Lung (tissue), 11 donors: ENCODE measurements at regions not wholly inside any gene's neighbourhood (a gene's known extent, or its start where the extent isn't known, plus 50 kb on each side); places are given as distances from the start of the nearest gene placed in this dataset.
A peak's percentile ranks its signal among the peaks of the same experiment; 100 is the strongest.

ENCODE experiments used
- ATAC-seq: fragments of 200-7000 bp; cut with Tn5 transposase; one replicate; pipeline ENCODE4 v1.9.1; 2020; ENCODE audit warnings: moderate number of reproducible peaks; ENCODE audit not compliant: insufficient read depth, low FRiP score
- DNase-seq, 3 donors: peaks; one replicate each; pipeline ENCODE4 v3.0.0-alpha.2; 2013 to 2017
- H3K27ac ChIP-seq, 2 donors: one replicate each; pipeline ENCODE4 v1.5.1; 2013; ENCODE audit warnings: mild to moderate bottlenecking in 2 of 2, moderate library complexity in 2 of 2, control low read depth in 1 of 2, inconsistent platforms in 1 of 2, low read depth in 1 of 2, low read length in 1 of 2
- H3K27me3 ChIP-seq, 3 donors: one replicate each; pipeline ENCODE4 v1.5.1; 2013; ENCODE audit warnings: low read length in 2 of 3; ENCODE audit not compliant: control insufficient read depth in 3 of 3, insufficient read depth in 3 of 3
- H3K36me3 ChIP-seq, 4 donors: one replicate each; pipeline ENCODE4 v1.5.1; 2013; ENCODE audit warnings: low read length in 4 of 4, mild to moderate bottlenecking in 1 of 4, moderate library complexity in 1 of 4; ENCODE audit not compliant: control insufficient read depth in 4 of 4, insufficient read depth in 4 of 4
- H3K4me1 ChIP-seq, 5 donors: one replicate each; pipeline ENCODE4 v1.5.1; 2013; ENCODE audit warnings: low read length in 5 of 5, mild to moderate bottlenecking in 2 of 5, moderate library complexity in 1 of 5; ENCODE audit not compliant: control insufficient read depth in 5 of 5, insufficient read depth in 5 of 5
- H3K4me3 ChIP-seq: one replicate; pipeline ENCODE4 v1.5.1; 2013; ENCODE audit warnings: mild to moderate bottlenecking, control low read depth, moderate library complexity
- H3K9ac ChIP-seq, 2 donors: one replicate each; pipeline ENCODE4 v1.5.1; 2013; ENCODE audit warnings: low read length in 2 of 2, control low read depth in 1 of 2; ENCODE audit not compliant: insufficient read depth in 1 of 2
- H3K9me3 ChIP-seq, 4 donors: one replicate each; pipeline ENCODE4 v1.5.1; 2013; ENCODE audit warnings: low read length in 3 of 4, mild to moderate bottlenecking in 1 of 4, moderate library complexity in 1 of 4; ENCODE audit not compliant: control insufficient read depth in 4 of 4, insufficient read depth in 3 of 4
- CTCF ChIP-seq: IDR thresholded peaks from 2 replicates; pipeline ENCODE4 v1.5.1; 2012; ENCODE audit warnings: mild to moderate bottlenecking; ENCODE audit errors: control extremely low read depth, extremely low read depth
- WGBS, 2 donors: extraction: QIAGEN DNeasy Blood & Tissue Kit; methylation state at CpG; one replicate each; pipeline ENCODE4 v1.1.7; 2013; 5-methylcytosine and 5-hydroxymethylcytosine counted together
- donor health status: control.
- donor health status: control.
- donor health status: Bipolar disorder and iron deficiency.
- donor health status: healthy.
- donor health status: DM: yes; HTN: yes; CAD: no.

GRCh38 chr18:76099931-76100457 lies 395.0 kb downstream of the ZNF516 start:
- ATAC-seq (no peak), DNase-seq (no peak)
- H3K27me3 ChIP-seq, result no peaks in the 10 kb centered on the region
- H3K9me3 ChIP-seq, result no peaks in the 10 kb centered on the region
- 83 to 86% methylated on average over 14 of the region's 14 CpGs for WGBS, 2 donors
- H3K4me1 ChIP-seq, result peaks cover 0 to 3% (median 0%) of the 10 kb centered on the region in 5 donors
- no peak overlapping the region for H3K4me3 ChIP-seq
- no peaks in the 10 kb centered on the region for H3K36me3 ChIP-seq
- no peak overlapping the region for H3K27ac ChIP-seq
- H3K9ac ChIP-seq, result no peak overlapping the region
- no peak for TF ChIP-seq CTCF

- 63 to 72% methylated on average over 10 of the region's 10 CpGs for WGBS, 2 donors
- Histone ChIP-seq H3K27ac (no peak overlapping the region), H3K4me3 (no peak overlapping the region), H3K36me3 (no peaks in the 10 kb centered on the region), H3K9ac (no peak overlapping the region), H3K27me3 (no peaks in the 10 kb centered on the region), H3K4me1 (peaks cover 0 to 3% (median 0%) of the 10 kb centered on the region in 5 donors), H3K9me3 (no peaks in the 10 kb centered on the region)
- no peak for TF ChIP-seq CTCF
- ATAC-seq (no peak), DNase-seq (peak in 2 of 3 donors; percentile 2 to 29)
Measured at GRCh38 chr18:76098674-76099411, 396.2 kb downstream of the ZNF516 start.

- no peak overlapping the region for H3K4me3 ChIP-seq
- ATAC-seq, result no peak
Measured at GRCh38 chr18:76081536-76081935, 413.5 kb downstream of the ZNF516 start.

More at GRCh38 chr18:76081536-76081935, 413.5 kb downstream of the ZNF516 start:
- TF ChIP-seq CTCF, result no peak
- no peak for DNase-seq
- H3K36me3 ChIP-seq, result no peaks in the 10 kb centered on the region
- peaks cover 0 to 13% (median 0%) of the 10 kb centered on the region in 4 donors for H3K9me3 ChIP-seq
- 86 to 91% methylated on average over 12 of the region's 12 CpGs for WGBS, 2 donors
- H3K9ac ChIP-seq, result no peak overlapping the region
- no peak overlapping the region for H3K27ac ChIP-seq
- no peaks in the 10 kb centered on the region for H3K4me1 ChIP-seq
- H3K27me3 ChIP-seq, result no peaks in the 10 kb centered on the region
